HepG2 (cell line): ENCODE measurements at regions not wholly inside any gene's neighbourhood (a gene's known extent, or its start where the extent isn't known, plus 50 kb on each side); places are given as distances from the start of the nearest gene placed in this dataset.

Experiments
- ATAC-seq: fragments of 200-7000 bp; cut with Tn5 transposase; 3 replicates; pipeline ENCODE4 v1.9.1; 2020; ENCODE audit warnings: mild to moderate bottlenecking, moderate library complexity
- BruUV-seq: library from RNA; stranded (reverse); fragments of 400-500 nt; replicated peaks from 2 replicates; lab custom pipeline; 2021; lab: Mats Ljungman, UMichigan
- CTCF ChIA-PET: fragments of 300-600 bp; formaldehyde crosslinking; extraction: SDS; loops from one replicate; lab custom pipeline; 2021; ENCODE audit warnings: low total read pairs, inconsistent platforms, low intra/inter-chr PET ratio; lab: Yijun Ruan, JAX
- POLR2A ChIA-PET: fragments of 350-600 bp; sonication (Branson Sonifier 250); formaldehyde crosslinking; loops from one replicate; lab custom pipeline; 2020; ENCODE audit warnings: antibody characterized with exemption, inconsistent platforms; lab: Yijun Ruan, JAX
- DNase-seq: peaks from one replicate; pipeline ENCODE4 v3.0.0-alpha.2; 2015; ENCODE audit warnings: low spot score
- FAIRE-seq: peaks from 3 replicates; lab custom pipeline; 2011; peaks lifted over from hg19 to GRCh38; lab: Jason Lieb, UNC
- H2AFZ ChIP-seq: one replicate; pipeline ENCODE4 v1.6.1; 2011; ENCODE audit warnings: low read length, inconsistent platforms
- H3K27ac ChIP-seq: fragments of 300-600 bp; 3 replicates; pipeline ENCODE4 v1.8.0; 2011; ENCODE audit warnings: mixed run types, mild to moderate bottlenecking, mixed read lengths, low read length, inconsistent platforms; ENCODE audit not compliant: insufficient read depth; ENCODE audit errors: extremely low read length
- H3K27me3 ChIP-seq, 2 experiments: fragments of 200-600 bp in 1 of 2; 2 replicates in 1 of 2; 3 replicates in 1 of 2; pipeline versions ENCODE4 v1.6.0 to v1.8.0; 2011; ENCODE audit warnings: low read length in 2 of 2, mild to moderate bottlenecking in 2 of 2, moderate library complexity in 2 of 2, inconsistent platforms in 1 of 2; ENCODE audit not compliant: insufficient read depth in 2 of 2, control insufficient read depth in 1 of 2
- H3K36me3 ChIP-seq, 2 experiments: fragments of 200-600 bp in 1 of 2; replicated peaks in 1 of 2; 2 replicates in 1 of 2; 3 replicates in 1 of 2; pipeline versions ENCODE4 v1.5.1 to v1.8.0; 2011; ENCODE audit warnings: low read length in 2 of 2, inconsistent platforms in 1 of 2; ENCODE audit not compliant: insufficient read depth in 2 of 2, control insufficient read depth in 1 of 2
- H3K4me1 ChIP-seq: 2 replicates; pipeline ENCODE4 v1.5.1; 2012; ENCODE audit warnings: low read length, inconsistent platforms; ENCODE audit not compliant: insufficient read depth
- H3K4me2 ChIP-seq: 2 replicates; pipeline ENCODE4 v1.6.0; 2011; ENCODE audit warnings: low read depth, low read length, inconsistent platforms
- H3K4me3 ChIP-seq, 3 experiments: fragments of 200-600 bp in 1 of 3; sonication (generic), shearing (Covaris generic) in 1 of 3; replicated peaks in 1 of 3; 2 replicates each; pipeline ENCODE4 v1.5.1; 2011 to 2016; ENCODE audit warnings: low read length in 3 of 3, inconsistent platforms in 2 of 3, low read depth in 2 of 3, mild to moderate bottlenecking in 2 of 3, control low read depth in 1 of 3, mixed read lengths in 1 of 3; ENCODE audit not compliant: insufficient read depth in 1 of 3
- H3K79me2 ChIP-seq: one replicate; pipeline ENCODE4 v1.6.1; 2011; ENCODE audit warnings: low read length, inconsistent platforms; ENCODE audit not compliant: insufficient read depth
- H3K9ac ChIP-seq: 2 replicates; pipeline ENCODE4 v1.6.0; 2011; ENCODE audit warnings: mild to moderate bottlenecking, low read depth, low read length, inconsistent platforms; ENCODE audit not compliant: insufficient read depth
- H3K9me3 ChIP-seq: 2 replicates; pipeline ENCODE4 v1.5.1; 2012; ENCODE audit warnings: mild to moderate bottlenecking, low read length
- H4K20me1 ChIP-seq: 2 replicates; pipeline ENCODE4 v1.6.0; 2011; ENCODE audit warnings: inconsistent platforms, mild to moderate bottlenecking, low read length, moderate library complexity; ENCODE audit not compliant: insufficient read depth
- FOXC1 ChIP-seq: sonication (generic); formaldehyde crosslinking; IDR thresholded peaks from 2 replicates; pipeline ENCODE4 v1.8.0; 2022; ENCODE audit warnings: mild to moderate bottlenecking, missing genetic modification reagents, borderline replicate concordance
- U2AF1 ChIP-seq: fragments of 200-400 bp; formaldehyde crosslinking; optimal IDR thresholded peaks from 2 replicates; pipeline ENCODE3; 2017; ENCODE audit warnings: mild to moderate bottlenecking, low read depth, low read length
- ZNF326 ChIP-seq: sonication (generic); formaldehyde crosslinking; IDR thresholded peaks from 2 replicates; pipeline ENCODE4 v1.4.0; 2020; ENCODE audit warnings: missing genetic modification reagents, borderline replicate concordance
- ZNF446 ChIP-seq: sonication (generic); formaldehyde crosslinking; IDR thresholded peaks from 2 replicates; pipeline ENCODE4 v1.5.0; 2020; ENCODE audit warnings: mild to moderate bottlenecking, missing genetic modification reagents
- ZNF687 ChIP-seq: sonication (generic); formaldehyde crosslinking; IDR thresholded peaks from 2 replicates; pipeline ENCODE4 v1.5.1; 2020; ENCODE audit warnings: mild to moderate bottlenecking, missing genetic modification reagents, moderate library complexity
- WGBS: methylation state at CpG from one replicate; pipeline ENCODE4 v1.1.6; 2017; ENCODE audit warnings: low lambda C conversion rate; 5-methylcytosine and 5-hydroxymethylcytosine counted together
- in situ Hi-C: cut with HindIII; loops from 2 replicates; pipeline ENCODE4 v1.10.0; 2017; ENCODE audit warnings: low pct_unique_long_range_greater_than_20kb; ENCODE audit not compliant: extremely low pct_ligation_motif_present
- intact Hi-C: fragments of 100-400 bp; cut with micrococcal nuclease; formaldehyde crosslinking; loops from one replicate; pipeline ENCODE4 v1.10.0; 2022; ENCODE audit not compliant: unreplicated experiment

DNA sequence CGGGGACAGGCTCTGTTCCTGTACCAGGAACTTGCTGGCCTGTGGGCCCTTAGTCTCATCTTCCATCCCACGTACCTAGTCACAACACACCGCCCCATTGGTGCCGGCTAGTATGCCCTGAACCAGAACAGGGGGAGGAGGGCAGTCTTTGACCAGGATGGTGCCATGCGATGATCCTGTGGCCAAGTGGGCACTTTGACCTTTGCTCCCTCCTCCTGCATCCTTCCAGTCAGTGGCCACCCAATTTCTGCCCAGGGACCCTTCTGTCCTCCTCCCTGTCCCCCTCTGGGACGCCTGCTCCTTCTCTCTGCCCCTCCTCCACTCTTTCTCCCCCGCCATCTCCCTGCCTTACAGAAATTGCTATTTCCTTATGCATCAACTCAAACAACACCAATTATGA, 126.3 kb upstream of the CHST15 start:
- FAIRE-seq (no peak), DNase-seq (no peak), ATAC-seq (no peak)
- H3K79me2 ChIP-seq = no peaks in the 10 kb centered on the region
- H3K27ac ChIP-seq = no peak overlapping the region
- H3K9ac ChIP-seq = no peak overlapping the region
- in situ Hi-C loops (no loop called here), intact Hi-C loops (no loop called here)
- H3K4me1 ChIP-seq = no peaks in the 10 kb centered on the region
- ChIA-PET POLR2A (no interaction called here), CTCF (no interaction called here)
- no peaks in the 10 kb centered on the region for H3K36me3 ChIP-seq
- H3K4me2 ChIP-seq = no peak overlapping the region
- no peaks in the 10 kb centered on the region for H4K20me1 ChIP-seq
- peaks cover 2 to 34% of the 10 kb centered on the region in 2 experiments; a peak in 3 of 5 replicates for H3K27me3 ChIP-seq
- 30% methylated on average over 7 of the region's 7 CpGs for WGBS
- TF ChIP-seq U2AF1 (no peak), ZNF446 (CRISPR knock-in tag) (no peak), ZNF326 (CRISPR knock-in tag) (no peak), FOXC1 (CRISPR knock-in tag) (no peak), ZNF687 (CRISPR knock-in tag) (no peak)
- no peak overlapping the region for H2AFZ ChIP-seq
- no peak overlapping the region for H3K4me3 ChIP-seq
- no TSS peak for BruUV-seq
- H3K9me3 ChIP-seq = no peaks in the 10 kb centered on the region
